B cell (primary cell): ENCODE measurements at regions not wholly inside any gene's neighbourhood (a gene's known extent, or its start where the extent isn't known, plus 50 kb on each side); places are given as distances from the start of the nearest gene placed in this dataset.

Experiments used
- ATAC-seq: fragments of 200-7000 bp; cut with Tn5 transposase; one replicate; pipeline ENCODE4 v1.10.0; 2021; ENCODE audit warnings: low read depth, mild to moderate bottlenecking, moderate number of reproducible peaks, moderate library complexity
- CTCF ChIA-PET: fragments of 350-600 bp; sonication (Branson Sonifier 250); formaldehyde crosslinking; loops from one replicate; lab custom pipeline; 2021; ENCODE audit warnings: antibody characterized with exemption, inconsistent platforms; lab: Charles Lee
- POLR2A ChIA-PET: fragments of 350-600 bp; sonication (Branson Sonifier 250); formaldehyde crosslinking; loops from one replicate; lab custom pipeline; 2021; ENCODE audit warnings: antibody characterized with exemption; lab: Charles Lee
- DNase-seq: peaks from one replicate; pipeline ENCODE4 v3.0.0; 2013
- H2AFZ ChIP-seq: 2 replicates; pipeline ENCODE4 v1.6.1; 2012; ENCODE audit warnings: mild to moderate bottlenecking, low read depth, low read length; ENCODE audit not compliant: insufficient read depth, poor library complexity, severe bottlenecking
- H3K27ac ChIP-seq, 2 donors: 1 replicate in 1 of 2; 2 replicates in 1 of 2; pipeline ENCODE4 v1.5.1; 2012 to 2013; ENCODE audit warnings: low read length in 2 of 2, mild to moderate bottlenecking in 2 of 2, moderate library complexity in 1 of 2
- H3K27me3 ChIP-seq, 4 experiments: fragments of 200-600 bp in 1 of 4; sonication (generic) in 1 of 4; replicated peaks in 1 of 4; 1 replicate in 2 of 4; 2 replicates in 2 of 4; pipeline versions ENCODE4 v1.6.1 to v1.7.0; 2013 to 2016; ENCODE audit warnings: low read length in 3 of 4, mild to moderate bottlenecking in 2 of 4, mixed read lengths in 1 of 4, moderate library complexity in 1 of 4; ENCODE audit not compliant: insufficient read depth in 4 of 4, control insufficient read depth in 3 of 4; ENCODE audit errors: control extremely low read depth in 1 of 4
- H3K36me3 ChIP-seq, 2 experiments: replicated peaks in 1 of 2; 1 replicate in 1 of 2; 2 replicates in 1 of 2; pipeline versions ENCODE4 v1.6.1 to v1.7.1; 2013; ENCODE audit warnings: low read length in 1 of 2; ENCODE audit not compliant: insufficient read depth in 2 of 2, control insufficient read depth in 1 of 2; ENCODE audit errors: control extremely low read depth in 1 of 2, extremely low read depth in 1 of 2
- H3K4me1 ChIP-seq, 2 donors: fragments of 200-600 bp in 1 of 2; sonication (generic) in 1 of 2; 1 replicate in 1 of 2; 2 replicates in 1 of 2; pipeline versions ENCODE4 v1.5.1 to v1.6.1; 2013 to 2017; ENCODE audit warnings: low read length in 2 of 2; ENCODE audit not compliant: control insufficient read depth in 2 of 2, insufficient read depth in 2 of 2
- H3K4me2 ChIP-seq: replicated peaks from 2 replicates; pipeline ENCODE3; 2012; ENCODE audit warnings: mild to moderate bottlenecking, low read depth, low read length; ENCODE audit not compliant: poor library complexity, severe bottlenecking
- H3K4me3 ChIP-seq, 5 experiments: fragments of 200-600 bp in 1 of 5; sonication (generic) in 1 of 5; 1 replicate in 3 of 5; 2 replicates in 2 of 5; pipeline versions ENCODE4 v1.5.1 to v1.7.0; 2011 to 2016; ENCODE audit warnings: low read length in 4 of 5, mild to moderate bottlenecking in 4 of 5, low read depth in 2 of 5, control low read depth in 1 of 5, moderate library complexity in 1 of 5; ENCODE audit not compliant: insufficient read depth in 1 of 5; ENCODE audit errors: control extremely low read depth in 1 of 5, extremely low read depth in 1 of 5
- H3K79me2 ChIP-seq: fragments of 200-600 bp; sonication (generic); one replicate; pipeline ENCODE4 v1.6.0; 2016; ENCODE audit warnings: low read length; ENCODE audit not compliant: control insufficient read depth, insufficient read depth
- H3K9ac ChIP-seq: fragments of 200-600 bp; sonication (generic); 2 replicates; pipeline ENCODE4 v1.6.1; 2017; ENCODE audit warnings: mild to moderate bottlenecking, low read length, moderate library complexity
- H3K9me3 ChIP-seq, 3 donors: one replicate each; pipeline versions ENCODE4 v1.6.1 to v1.7.1; 2013; ENCODE audit warnings: low read length in 2 of 3; ENCODE audit not compliant: control insufficient read depth in 2 of 3, insufficient read depth in 1 of 3; ENCODE audit errors: control extremely low read depth in 1 of 3
- H4K20me1 ChIP-seq: 2 replicates; pipeline ENCODE4 v1.6.0; 2012; ENCODE audit warnings: mild to moderate bottlenecking, low read length; ENCODE audit not compliant: insufficient read depth, control insufficient read depth, poor library complexity, severe bottlenecking
- H3K27ac Mint-ChIP-seq: one replicate; pipeline ENCODE4 v1.8.0; 2021; ENCODE audit warnings: mixed read lengths
- H3K27me3 Mint-ChIP-seq: one replicate; pipeline ENCODE4 v1.8.0; 2021; ENCODE audit warnings: mixed read lengths
- H3K4me1 Mint-ChIP-seq: one replicate; pipeline ENCODE4 v1.8.0; 2021; ENCODE audit warnings: mixed read lengths
- H3K4me3 Mint-ChIP-seq: one replicate; pipeline ENCODE4 v1.8.0; 2021; ENCODE audit warnings: mixed read lengths
- H3K9me3 Mint-ChIP-seq: one replicate; pipeline ENCODE4 v1.8.0; 2022; ENCODE audit warnings: mixed read lengths; ENCODE audit not compliant: insufficient read depth
- EZH2 ChIP-seq: IDR thresholded peaks from 2 replicates; pipeline ENCODE4 v1.6.1; 2012; ENCODE audit warnings: borderline replicate concordance, low read depth, mild to moderate bottlenecking, moderate library complexity, low read length; ENCODE audit not compliant: insufficient read depth, poor library complexity, severe bottlenecking
- WGBS: methylation state at CpG from one replicate; pipeline ENCODE4 v1.1.5; 2013; ENCODE audit warnings: missing lambda C conversion rate; ENCODE audit not compliant: insufficient coverage; 5-methylcytosine and 5-hydroxymethylcytosine counted together
- intact Hi-C: fragments of 100-400 bp; cut with micrococcal nuclease; formaldehyde crosslinking; loops from one replicate; pipeline ENCODE4 v1.10.0; 2022
- TF ChIP-seq, protein P1 (sequence below): fragments of 200-600 bp; IDR thresholded peaks from one replicate; pipeline ENCODE4 v1.8.0; 2022; ENCODE audit warnings: antibody characterized with exemption, mild to moderate bottlenecking

- H3K27me3 ChIP-seq: no peaks in the 10 kb centered on the region
- H3K4me3 Mint-ChIP-seq: no peak overlapping the region
- H3K27me3 Mint-ChIP-seq: no peaks in the 10 kb centered on the region
- intact Hi-C loops: no loop called here
- ChIA-PET POLR2A (no interaction called here), CTCF (no interaction called here)
- H3K4me1 ChIP-seq: no peaks in the 10 kb centered on the region
- no peak overlapping the region for H3K4me3 ChIP-seq
- no peak for ATAC-seq
- no peak overlapping the region for H3K9ac ChIP-seq
- DNase-seq: no peak
- no peaks in the 10 kb centered on the region for H4K20me1 ChIP-seq
- no peak overlapping the region for H3K27ac Mint-ChIP-seq
- TF ChIP-seq, protein P1, sequence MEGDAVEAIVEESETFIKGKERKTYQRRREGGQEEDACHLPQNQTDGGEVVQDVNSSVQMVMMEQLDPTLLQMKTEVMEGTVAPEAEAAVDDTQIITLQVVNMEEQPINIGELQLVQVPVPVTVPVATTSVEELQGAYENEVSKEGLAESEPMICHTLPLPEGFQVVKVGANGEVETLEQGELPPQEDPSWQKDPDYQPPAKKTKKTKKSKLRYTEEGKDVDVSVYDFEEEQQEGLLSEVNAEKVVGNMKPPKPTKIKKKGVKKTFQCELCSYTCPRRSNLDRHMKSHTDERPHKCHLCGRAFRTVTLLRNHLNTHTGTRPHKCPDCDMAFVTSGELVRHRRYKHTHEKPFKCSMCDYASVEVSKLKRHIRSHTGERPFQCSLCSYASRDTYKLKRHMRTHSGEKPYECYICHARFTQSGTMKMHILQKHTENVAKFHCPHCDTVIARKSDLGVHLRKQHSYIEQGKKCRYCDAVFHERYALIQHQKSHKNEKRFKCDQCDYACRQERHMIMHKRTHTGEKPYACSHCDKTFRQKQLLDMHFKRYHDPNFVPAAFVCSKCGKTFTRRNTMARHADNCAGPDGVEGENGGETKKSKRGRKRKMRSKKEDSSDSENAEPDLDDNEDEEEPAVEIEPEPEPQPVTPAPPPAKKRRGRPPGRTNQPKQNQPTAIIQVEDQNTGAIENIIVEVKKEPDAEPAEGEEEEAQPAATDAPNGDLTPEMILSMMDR: no peak
- no peak for TF ChIP-seq EZH2
- H3K9me3 ChIP-seq: no peaks in the 10 kb centered on the region
- H3K36me3 ChIP-seq: no peaks in the 10 kb centered on the region
- WGBS: no CpG with 5 or more reads among the region's 1 CpG
- H3K4me1 Mint-ChIP-seq: no peaks in the 10 kb centered on the region
- H3K9me3 Mint-ChIP-seq: no peaks in the 10 kb centered on the region
- H2AFZ ChIP-seq: no peak overlapping the region
- no peak overlapping the region for H3K27ac ChIP-seq
- no peak overlapping the region for H3K4me2 ChIP-seq
- no peaks in the 10 kb centered on the region for H3K79me2 ChIP-seq
These were observed 248.4 kb upstream of the HSF2 start for GRCh38 chr6:122151066-122151465.

DNA sequence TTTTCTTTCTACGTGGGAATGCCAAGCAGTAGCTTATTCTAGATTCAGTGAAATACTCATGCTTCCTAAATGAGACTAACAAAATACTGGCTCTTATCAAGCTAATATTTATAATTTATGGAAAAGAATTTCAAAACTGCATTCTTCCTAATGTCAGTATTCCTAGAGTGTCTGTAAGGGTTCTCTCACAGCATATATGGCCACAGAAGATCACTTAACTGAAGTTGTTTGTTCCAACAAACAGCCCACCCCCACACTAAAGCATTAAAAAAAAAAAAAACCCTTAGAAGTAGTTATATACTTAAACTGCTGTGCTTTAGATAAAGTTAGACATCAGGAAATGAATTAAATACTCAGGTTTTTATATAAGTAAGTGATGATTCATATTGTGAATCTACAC lies 247.7 kb upstream of the HSF2 start:
- Mint-ChIP-seq H3K27me3 (no peaks in the 10 kb centered on the region), H3K27ac (no peak overlapping the region), H3K4me3 (no peak overlapping the region), H3K9me3 (no peaks in the 10 kb centered on the region), H3K4me1 (no peaks in the 10 kb centered on the region)
- Histone ChIP-seq H3K36me3 (no peaks in the 10 kb centered on the region), H4K20me1 (no peaks in the 10 kb centered on the region), H3K79me2 (no peaks in the 10 kb centered on the region), H3K4me3 (no peak overlapping the region), H3K27ac (no peak overlapping the region), H3K9ac (no peak overlapping the region), H3K27me3 (no peaks in the 10 kb centered on the region), H3K4me1 (no peaks in the 10 kb centered on the region), H3K4me2 (no peak overlapping the region), H3K9me3 (no peaks in the 10 kb centered on the region), H2AFZ (no peak overlapping the region)
- WGBS: no CpG with 5 or more reads among the region's 1 CpG
- intact Hi-C loops: no loop called here
- ATAC-seq (no peak), DNase-seq (no peak)
- ChIA-PET POLR2A (no interaction called here), CTCF (no interaction called here)
- TF ChIP-seq, protein P1: no peak
- TF ChIP-seq EZH2: no peak
